ENCODE measurements at regions not wholly inside any gene's neighbourhood (a gene's known extent, or its start where the extent isn't known, plus 50 kb on each side); places are given as distances from the start of the nearest gene placed in this dataset.

- TF ChIP-seq CTCF (IDR thresholded peaks at IDR 0.05 in 8 of 11, conservative IDR thresholded peaks at IDR 0.05 in 3 of 11) (no peak), POLR2A (IDR thresholded peaks at IDR 0.05) (no peak)
Measured at GRCh38 chr1:84089465-84089864, 54.6 kb upstream of the PRKACB start.

Data from spleen (tissue), 7 donors.